Choroid plexus epithelial cell (primary cell): ENCODE measurements at regions not wholly inside any gene's neighbourhood (a gene's known extent, or its start where the extent isn't known, plus 50 kb on each side); places are given as distances from the start of the nearest gene placed in this dataset.

Source experiments
- DNase-seq: peaks from one replicate; pipeline ENCODE4 v3.0.0-alpha.2; 2010; ENCODE audit warnings: low read depth
- H3K4me3 ChIP-seq: 2 replicates; pipeline ENCODE4 v1.5.1; 2011; ENCODE audit warnings: low read depth, mild to moderate bottlenecking, control low read depth, low read length, moderate library complexity
- TF ChIP-seq, protein P1 (sequence below): conservative IDR thresholded peaks from 2 replicates; pipeline ENCODE4 v1.5.1; 2011; ENCODE audit warnings: low read depth, mild to moderate bottlenecking, control low read depth, inconsistent platforms, low read length, moderate library complexity

DNA sequence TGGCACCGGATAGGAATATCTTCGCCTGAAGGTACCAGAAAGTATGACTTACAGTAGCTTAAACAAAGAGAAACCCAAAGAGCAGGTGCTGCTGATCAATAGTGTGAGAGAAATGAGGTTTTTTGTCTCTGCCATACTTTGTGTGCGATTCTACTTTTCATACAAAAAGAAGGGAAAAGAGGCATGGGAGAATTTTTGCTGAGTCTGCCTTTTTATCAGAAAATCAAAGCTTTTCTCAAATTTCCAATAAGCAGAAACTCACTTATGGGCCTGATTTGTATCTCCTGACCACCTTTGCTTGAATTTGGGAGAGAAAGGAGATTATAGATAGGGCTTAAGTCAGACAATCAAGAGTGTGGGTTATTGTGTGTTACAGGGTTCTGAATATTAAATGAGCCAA, 65.5 kb upstream of the TAF11L2 start:
- DNase-seq = no peak
- TF ChIP-seq, protein P1, sequence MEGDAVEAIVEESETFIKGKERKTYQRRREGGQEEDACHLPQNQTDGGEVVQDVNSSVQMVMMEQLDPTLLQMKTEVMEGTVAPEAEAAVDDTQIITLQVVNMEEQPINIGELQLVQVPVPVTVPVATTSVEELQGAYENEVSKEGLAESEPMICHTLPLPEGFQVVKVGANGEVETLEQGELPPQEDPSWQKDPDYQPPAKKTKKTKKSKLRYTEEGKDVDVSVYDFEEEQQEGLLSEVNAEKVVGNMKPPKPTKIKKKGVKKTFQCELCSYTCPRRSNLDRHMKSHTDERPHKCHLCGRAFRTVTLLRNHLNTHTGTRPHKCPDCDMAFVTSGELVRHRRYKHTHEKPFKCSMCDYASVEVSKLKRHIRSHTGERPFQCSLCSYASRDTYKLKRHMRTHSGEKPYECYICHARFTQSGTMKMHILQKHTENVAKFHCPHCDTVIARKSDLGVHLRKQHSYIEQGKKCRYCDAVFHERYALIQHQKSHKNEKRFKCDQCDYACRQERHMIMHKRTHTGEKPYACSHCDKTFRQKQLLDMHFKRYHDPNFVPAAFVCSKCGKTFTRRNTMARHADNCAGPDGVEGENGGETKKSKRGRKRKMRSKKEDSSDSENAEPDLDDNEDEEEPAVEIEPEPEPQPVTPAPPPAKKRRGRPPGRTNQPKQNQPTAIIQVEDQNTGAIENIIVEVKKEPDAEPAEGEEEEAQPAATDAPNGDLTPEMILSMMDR = no peak
- H3K4me3 ChIP-seq = no peak overlapping the region

DNA sequence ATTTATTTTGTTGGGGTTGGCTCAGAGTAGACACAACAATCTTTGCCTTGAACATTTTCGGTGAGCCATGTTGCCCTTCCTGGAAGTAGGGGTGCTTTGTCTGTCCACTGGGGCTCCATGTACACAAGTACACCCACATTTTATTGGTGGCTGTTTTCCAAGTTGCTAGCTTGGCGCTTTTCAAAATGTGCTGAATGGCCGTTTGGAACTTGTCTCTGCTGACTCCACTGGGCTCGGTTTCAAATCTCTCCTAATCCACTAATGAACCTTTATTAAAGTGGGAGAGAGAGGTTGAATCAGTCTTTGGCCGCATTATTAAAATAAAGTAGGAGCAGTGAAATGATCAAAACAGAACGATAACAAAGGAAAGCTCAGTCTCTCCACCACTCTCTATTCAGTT, 64.6 kb upstream of the TAF11L2 start:
- TF ChIP-seq, protein P1 = no peak
- DNase-seq = no peak
- no peak overlapping the region for H3K4me3 ChIP-seq

DNA sequence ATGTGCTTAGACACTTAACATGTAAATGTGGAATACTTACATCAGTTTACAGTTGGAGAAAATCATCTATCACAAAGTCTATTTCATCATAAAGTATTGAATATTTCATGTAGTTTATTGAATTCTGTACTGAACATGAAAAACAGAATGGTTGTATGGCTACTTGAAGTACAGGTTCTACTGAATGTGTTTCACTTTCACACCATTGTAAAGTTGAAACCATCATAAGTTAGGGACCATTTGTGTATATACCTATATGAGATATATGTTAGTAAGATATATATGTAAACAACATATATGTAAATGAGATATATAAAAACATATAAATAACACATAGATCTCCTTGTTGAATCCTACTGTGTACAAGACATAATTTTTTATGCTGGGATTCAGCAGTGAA, 63.0 kb upstream of the TAF11L2 start:
- TF ChIP-seq, protein P1 = no peak
- DNase-seq = no peak
- H3K4me3 ChIP-seq = no peak overlapping the region

DNA sequence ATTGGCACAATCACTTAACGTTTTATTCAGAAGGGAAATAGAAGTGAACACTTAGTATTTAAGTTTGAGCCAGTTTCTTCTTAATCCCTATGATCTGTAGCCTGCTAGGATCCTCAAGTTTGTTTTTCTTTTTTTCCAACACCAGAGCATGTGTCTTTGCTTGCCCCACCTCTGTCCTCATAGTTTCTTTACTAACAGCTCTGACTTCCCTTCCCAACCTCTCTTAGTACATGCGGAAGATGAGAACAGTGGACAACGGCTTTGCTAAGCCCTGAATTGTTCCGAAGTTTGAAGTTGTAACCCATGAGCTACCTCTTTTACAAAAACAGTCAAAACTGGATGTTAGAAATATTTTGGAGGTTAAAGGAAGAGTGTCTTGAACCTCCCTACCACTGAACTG, 61.7 kb upstream of the TAF11L2 start:
- peak overlapping the region; percentile 4 for H3K4me3 ChIP-seq
- DNase-seq = peak; percentile 41

DNA sequence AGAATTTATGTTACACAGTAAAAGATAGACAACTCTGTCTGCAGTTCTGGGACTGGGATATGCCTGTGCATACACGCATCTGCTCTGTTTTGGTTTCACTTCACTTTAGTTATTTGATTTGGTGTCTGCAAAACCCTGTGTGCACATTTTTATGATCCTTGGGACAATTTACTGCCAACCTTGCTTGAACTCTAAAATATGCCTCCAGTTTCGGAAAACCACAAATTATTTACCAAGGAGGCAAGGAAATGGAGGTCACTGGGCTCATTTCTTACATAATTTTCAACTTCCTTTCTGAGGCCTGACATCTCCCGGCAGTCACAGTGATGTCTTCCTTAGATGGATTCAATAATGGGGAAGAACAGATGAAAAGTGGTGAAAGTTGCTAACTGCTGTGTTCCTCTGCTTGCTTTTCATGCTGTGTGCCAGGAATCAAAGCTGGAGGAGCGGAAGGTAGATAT, 61.2 kb upstream of the TAF11L2 start:
- TF ChIP-seq, protein P1 = no peak
- peak overlapping the region; percentile 13 for H3K4me3 ChIP-seq
- DNase-seq = peak; percentile 53

More for the DNA sequence above, 61.7 kb upstream of the TAF11L2 start:
- TF ChIP-seq, protein P1 = no peak

DNA sequence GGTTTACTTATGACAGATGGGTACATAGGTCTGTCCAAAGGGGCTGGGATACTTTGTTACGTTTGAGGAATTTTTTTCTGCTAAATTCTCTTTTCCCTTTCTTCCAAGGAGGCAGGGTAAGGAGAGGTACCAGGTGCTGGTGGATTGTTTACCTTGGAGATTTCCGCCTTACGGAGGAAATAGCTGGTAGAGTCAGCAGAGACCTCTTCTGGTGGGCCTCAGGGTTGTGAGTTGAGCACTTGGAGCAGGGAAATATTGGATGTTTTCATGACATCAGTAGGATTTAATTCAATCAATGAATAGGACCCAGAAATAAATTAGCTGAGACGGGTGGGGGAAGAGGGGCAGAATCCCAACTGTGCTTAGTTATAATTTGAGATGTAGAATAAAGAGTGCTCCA, 60.0 kb upstream of the TAF11L2 start:
- H3K4me3 ChIP-seq = no peak overlapping the region
- TF ChIP-seq, protein P1 = no peak
- no peak for DNase-seq

DNA sequence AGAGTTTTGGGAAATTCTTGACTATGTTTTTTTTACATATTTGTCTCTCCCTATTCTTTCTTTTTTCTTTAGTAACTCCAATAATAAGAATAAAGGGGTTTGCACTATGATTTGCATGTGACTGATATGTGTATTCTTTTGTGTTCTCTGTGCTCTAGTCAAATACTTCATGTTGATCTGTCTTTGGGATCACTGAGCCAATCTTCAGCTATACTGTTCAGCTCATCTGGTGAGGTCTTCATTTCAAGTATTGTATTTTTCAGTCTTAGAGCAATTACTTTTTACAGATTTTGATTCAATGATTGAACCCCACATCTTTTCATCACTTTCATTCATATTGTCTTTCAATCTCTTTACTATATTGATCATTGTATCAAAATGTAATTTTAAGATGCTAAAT, 58.1 kb upstream of the TAF11L2 start:
- H3K4me3 ChIP-seq = no peak overlapping the region
- TF ChIP-seq, protein P1 = no peak
- DNase-seq = no peak
